ENCODE measurements at regions not wholly inside any gene's neighbourhood (a gene's known extent, or its start where the extent isn't known, plus 50 kb on each side); places are given as distances from the start of the nearest gene placed in this dataset.

- no peak overlapping the region for H3K4me3 ChIP-seq
- H3K27ac ChIP-seq = no peak overlapping the region
- no peaks in the 10 kb centered on the region for H3K9me3 ChIP-seq (ENCODE audit: low read depth)
- H3K27me3 ChIP-seq = no peaks in the 10 kb centered on the region
- TF ChIP-seq EZH2 (IDR thresholded peaks at IDR 0.05; ENCODE audit: borderline replicate concordance) (no peak), CTCF (IDR thresholded peaks at IDR 0.05; ENCODE audit: poor library complexity) (no peak), EZH2phosphoT487 (IDR thresholded peaks at IDR 0.05; ENCODE audit: low read depth, severe bottlenecking, unreplicated experiment) (no peak)
- no peaks in the 10 kb centered on the region for H3K4me1 ChIP-seq (ENCODE audit: insufficient read depth)
- no peaks in the 10 kb centered on the region for H3K79me2 ChIP-seq
- H3K4me2 ChIP-seq = no peak overlapping the region
- H4K20me1 ChIP-seq (ENCODE audit: insufficient read depth, poor library complexity, severe bottlenecking) = no peaks in the 10 kb centered on the region
- H3K36me3 ChIP-seq (replicated peaks; ENCODE audit: insufficient read depth, low read depth) = no peaks in the 10 kb centered on the region
- no peak overlapping the region for H2AFZ ChIP-seq
- DNase-seq (ENCODE audit: low spot score) = no peak
- WGBS (ENCODE audit: low lambda C conversion rate, missing lambda C conversion rate) = 96% methylated on average over 1 of the region's 1 CpG
- no peaks in the 10 kb centered on the region for H3K9me2 ChIP-seq (replicated peaks; ENCODE audit: insufficient read depth)
Measured at GRCh38 chr11:112826788-112827187, 134.4 kb upstream of the NCAM1 start.

GRCh38 chr11:112828421-112828820, 132.8 kb upstream of the NCAM1 start:
- Histone ChIP-seq H2AFZ (no peak overlapping the region), H3K4me2 (no peak overlapping the region), H3K4me1 (ENCODE audit: insufficient read depth) (no peaks in the 10 kb centered on the region), H3K27ac (no peak overlapping the region), H3K79me2 (no peaks in the 10 kb centered on the region), H3K27me3 (no peaks in the 10 kb centered on the region), H3K9me3 (ENCODE audit: low read depth) (no peaks in the 10 kb centered on the region), H3K9me2 (replicated peaks; ENCODE audit: insufficient read depth) (no peaks in the 10 kb centered on the region), H3K36me3 (replicated peaks; ENCODE audit: insufficient read depth, low read depth) (no peaks in the 10 kb centered on the region), H3K4me3 (no peak overlapping the region), H4K20me1 (ENCODE audit: insufficient read depth, poor library complexity, severe bottlenecking) (no peaks in the 10 kb centered on the region)
- WGBS (ENCODE audit: low lambda C conversion rate, missing lambda C conversion rate) = 87% methylated on average over 4 of the region's 4 CpGs
- no peak for DNase-seq (ENCODE audit: low spot score)
- TF ChIP-seq EZH2phosphoT487 (IDR thresholded peaks at IDR 0.05; ENCODE audit: low read depth, severe bottlenecking, unreplicated experiment) = no peak
- TF ChIP-seq EZH2 (IDR thresholded peaks at IDR 0.05; ENCODE audit: borderline replicate concordance) = no peak
- no peak for TF ChIP-seq CTCF (IDR thresholded peaks at IDR 0.05; ENCODE audit: poor library complexity)

- H4K20me1 ChIP-seq (ENCODE audit: insufficient read depth, poor library complexity, severe bottlenecking) = no peaks in the 10 kb centered on the region
- no peak for DNase-seq (ENCODE audit: low spot score)
- WGBS (ENCODE audit: low lambda C conversion rate, missing lambda C conversion rate) = 78% methylated on average over 6 of the region's 6 CpGs
- H3K27me3 ChIP-seq = no peaks in the 10 kb centered on the region
- no peak overlapping the region for H3K4me3 ChIP-seq
- no peaks in the 10 kb centered on the region for H3K4me1 ChIP-seq (ENCODE audit: insufficient read depth)
- H3K36me3 ChIP-seq (replicated peaks; ENCODE audit: insufficient read depth, low read depth) = no peaks in the 10 kb centered on the region
- H3K4me2 ChIP-seq = no peak overlapping the region
- TF ChIP-seq EZH2 (IDR thresholded peaks at IDR 0.05; ENCODE audit: borderline replicate concordance) = no peak
- TF ChIP-seq EZH2phosphoT487 (IDR thresholded peaks at IDR 0.05; ENCODE audit: low read depth, severe bottlenecking, unreplicated experiment) = no peak
- TF ChIP-seq CTCF (IDR thresholded peaks at IDR 0.05; ENCODE audit: poor library complexity) = no peak
- no peaks in the 10 kb centered on the region for H3K9me2 ChIP-seq (replicated peaks; ENCODE audit: insufficient read depth)
- H3K79me2 ChIP-seq = no peaks in the 10 kb centered on the region
- no peaks in the 10 kb centered on the region for H3K9me3 ChIP-seq (ENCODE audit: low read depth)
- no peak overlapping the region for H2AFZ ChIP-seq
- no peak overlapping the region for H3K27ac ChIP-seq
Measured at GRCh38 chr11:112829971-112830654, 131.1 kb upstream of the NCAM1 start.

Measured in hepatocyte (in vitro differentiated cells).